Suppressor macrophage treated with lipopolysaccharide for 1 hour (primary cell): ENCODE measurements at regions not wholly inside any gene's neighbourhood (a gene's known extent, or its start where the extent isn't known, plus 50 kb on each side); places are given as distances from the start of the nearest gene placed in this dataset.
A peak's percentile ranks its signal among the peaks of the same experiment; 100 is the strongest.

Experiments used
- DNase-seq, 3 donors: peaks; one replicate each; pipeline ENCODE4 v3.0.0-alpha.2; 2020 to 2022

DNA sequence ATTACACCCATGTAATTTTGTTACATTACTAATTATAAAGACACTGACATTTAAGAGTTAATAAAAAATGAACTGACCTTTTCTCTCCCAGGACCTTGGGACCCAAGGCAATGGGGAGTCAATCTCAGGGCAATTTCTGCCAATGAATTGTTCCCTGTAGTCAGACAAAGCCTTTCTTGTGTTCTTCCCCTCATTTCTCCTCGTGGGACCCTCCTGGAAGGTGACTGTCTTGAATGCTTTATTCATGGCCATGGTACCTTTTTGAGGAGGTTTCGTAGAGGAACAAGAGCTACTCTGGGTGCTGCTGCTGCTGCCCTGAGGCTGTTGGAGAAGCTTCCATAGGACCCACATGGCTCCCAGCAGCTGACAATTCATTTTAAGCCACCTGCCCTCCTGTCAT is 190.3 kb downstream of the SNX18 start:
- DNase-seq: no peak

DNA sequence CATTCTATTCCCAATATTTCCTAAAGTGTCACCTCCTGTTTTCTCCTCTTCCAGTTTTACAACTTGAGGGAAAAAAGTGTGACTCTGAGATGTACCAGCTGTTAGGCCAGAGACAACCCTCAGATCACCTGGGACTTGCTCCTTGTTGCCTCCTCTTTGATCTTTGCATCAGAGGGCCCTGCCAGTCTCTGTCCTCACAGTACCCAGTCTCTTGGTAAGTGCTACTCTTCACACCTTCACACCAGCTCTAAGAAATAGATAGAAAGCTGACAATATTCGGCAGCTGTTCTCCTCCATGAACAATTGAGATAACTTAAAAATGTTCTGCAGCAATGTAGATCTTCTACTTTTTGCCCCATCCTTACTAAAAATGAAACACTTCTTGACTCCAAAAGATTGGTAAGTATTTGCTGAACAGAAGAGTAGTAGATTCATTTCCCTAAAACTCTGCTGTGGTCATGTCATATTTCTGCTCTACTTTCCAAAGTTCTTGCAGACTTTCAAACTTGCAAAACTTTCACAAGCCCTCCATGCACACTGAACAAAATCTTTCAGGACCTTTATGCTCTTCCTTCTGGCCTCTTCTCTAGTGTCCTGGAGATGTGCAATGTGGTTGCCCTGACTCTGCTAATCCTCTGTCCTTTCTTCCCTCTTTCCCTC is 188.6 kb downstream of the SNX18 start:
- peak in 1 of 3 donors; percentile 31 for DNase-seq

DNA sequence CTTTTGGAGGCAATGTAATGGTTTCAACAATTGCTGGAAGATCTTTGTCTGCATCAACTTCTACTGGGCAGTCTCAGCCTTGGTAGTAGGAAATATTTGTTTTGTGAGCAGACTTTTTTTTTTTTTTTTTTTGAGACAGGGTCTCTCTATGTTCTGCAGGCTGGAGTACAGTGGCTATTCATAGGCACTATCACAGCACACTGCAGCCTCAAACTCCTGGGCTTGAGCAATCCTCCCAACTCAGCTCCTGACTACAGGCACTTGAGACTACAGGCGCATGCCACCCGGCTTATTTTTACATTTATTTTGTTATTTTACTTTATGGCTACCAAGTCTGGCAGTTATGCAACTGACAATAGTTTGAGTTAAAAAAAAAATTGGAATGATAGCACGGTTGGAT is 187.3 kb downstream of the SNX18 start:
- no peak for DNase-seq

DNA sequence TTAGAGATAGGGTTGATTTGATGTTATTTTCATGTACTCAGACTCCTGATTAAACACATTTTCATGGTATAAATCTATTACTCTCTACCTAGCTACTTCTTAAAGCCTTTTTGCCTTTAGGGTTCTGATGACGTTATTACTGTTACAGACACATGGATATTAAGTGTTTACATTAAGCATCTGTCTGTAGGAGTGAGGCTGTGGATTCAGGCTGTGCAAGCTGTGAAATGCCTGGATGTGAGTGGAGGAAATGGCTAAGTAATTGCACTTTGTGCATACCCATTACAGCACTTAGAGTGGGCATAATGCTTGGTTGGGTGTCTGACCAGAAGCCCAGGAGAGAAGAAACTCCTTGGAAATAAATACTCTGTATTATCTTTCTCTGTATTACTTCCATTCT is 186.8 kb downstream of the SNX18 start:
- no peak for DNase-seq

DNA sequence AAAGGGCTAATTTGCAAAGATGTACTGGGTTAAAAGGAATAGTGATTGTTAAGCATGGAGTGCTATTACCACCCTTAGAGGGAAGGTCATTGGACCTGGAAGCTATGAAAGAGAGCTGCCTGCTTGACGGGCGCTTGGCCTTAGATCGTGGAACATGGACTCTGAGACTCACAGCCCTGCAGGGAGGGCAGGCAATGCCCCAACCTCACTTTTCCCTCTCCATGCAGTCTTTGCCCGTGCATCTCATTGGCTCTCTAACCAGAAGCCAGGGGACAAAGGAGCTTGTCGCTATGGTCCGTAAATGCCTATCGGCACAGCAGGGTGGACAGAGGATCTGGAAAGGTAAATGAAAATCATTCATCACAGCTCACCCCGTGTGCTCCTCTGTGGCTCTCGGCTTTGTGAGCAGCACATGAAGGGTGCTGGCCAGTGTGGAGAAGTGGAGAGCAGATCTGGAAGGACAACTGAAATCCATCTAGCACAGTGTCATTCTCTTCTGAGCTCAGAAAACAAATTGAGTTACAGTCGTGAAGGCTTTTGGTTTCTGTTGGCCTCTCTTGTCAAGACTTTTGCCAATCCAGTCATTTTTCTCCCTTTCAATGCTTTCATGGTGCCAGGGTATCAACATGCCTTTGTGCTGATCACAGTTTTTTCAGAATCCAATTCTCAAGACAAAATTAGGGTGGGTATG is 186.2 kb downstream of the SNX18 start:
- no peak for DNase-seq

DNA sequence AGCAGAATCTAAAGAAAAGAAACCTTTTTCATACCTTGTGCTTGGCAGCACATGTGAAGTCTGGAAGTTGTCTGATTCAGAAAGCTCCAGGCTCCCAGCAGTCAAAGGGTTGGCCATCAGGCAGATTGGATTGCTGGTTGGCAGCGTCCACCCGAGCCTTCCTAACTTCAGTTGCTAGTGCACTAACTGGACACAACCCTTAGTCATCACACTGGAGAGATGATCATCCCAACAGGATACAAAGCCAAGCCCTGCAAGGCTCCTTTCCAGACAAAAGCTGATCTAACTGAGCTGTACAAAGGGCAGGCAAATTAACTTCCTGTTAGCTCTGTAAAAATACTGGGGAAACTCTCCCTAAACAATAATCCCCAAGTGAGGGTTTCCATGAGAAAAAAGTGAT is 185.6 kb downstream of the SNX18 start:
- peak; percentile 59 to 75 (median 63) for DNase-seq

DNA sequence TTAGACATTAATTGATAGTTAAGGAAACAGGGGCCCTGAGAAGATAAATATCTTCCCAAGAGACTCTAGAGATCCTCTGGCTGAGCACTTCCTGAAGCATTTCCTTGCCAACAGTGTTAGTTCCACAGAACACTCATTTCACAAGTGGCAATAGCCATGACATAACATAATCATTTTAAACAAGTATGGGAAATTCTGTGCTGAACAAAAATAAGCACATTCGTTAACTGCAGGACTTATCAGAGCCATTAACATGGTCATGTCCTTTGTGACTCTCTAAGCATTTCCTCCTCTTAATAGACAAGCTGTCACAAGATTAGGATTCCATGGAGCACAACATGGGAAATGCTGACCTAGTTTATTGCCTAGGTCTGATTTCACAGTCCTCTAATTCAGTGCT is 184.9 kb downstream of the SNX18 start:
- peak in 2 of 3 donors; percentile 56 to 57 for DNase-seq

DNA sequence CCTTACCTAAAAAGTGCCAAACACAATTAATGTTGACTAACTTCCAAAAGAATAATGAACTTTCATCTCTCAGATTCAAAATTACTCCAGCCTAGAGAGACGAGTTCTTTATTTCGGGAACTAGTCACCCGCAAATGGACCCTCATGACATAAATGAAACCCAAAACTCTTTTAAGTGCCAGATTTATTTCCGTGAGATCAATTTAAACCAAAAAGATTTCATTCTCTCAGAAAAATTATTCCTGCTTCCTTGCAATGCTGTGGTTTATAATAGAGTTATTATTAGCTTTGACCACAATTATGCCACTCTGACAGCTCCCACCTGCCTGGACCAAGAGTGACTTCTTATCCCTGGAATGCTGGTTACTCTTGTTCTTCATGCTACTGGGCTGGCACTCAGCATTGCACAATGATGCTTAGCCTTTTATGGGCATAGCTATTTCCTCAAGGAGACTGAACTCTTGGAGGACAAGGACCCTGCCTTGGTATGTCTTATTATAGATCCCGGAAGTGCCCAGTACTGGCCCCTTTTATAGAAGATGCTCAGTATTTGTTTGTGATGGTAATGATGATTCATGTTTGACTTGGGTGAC is 183.5 kb downstream of the SNX18 start:
- peak in 1 of 3 donors; percentile 48 for DNase-seq

DNA sequence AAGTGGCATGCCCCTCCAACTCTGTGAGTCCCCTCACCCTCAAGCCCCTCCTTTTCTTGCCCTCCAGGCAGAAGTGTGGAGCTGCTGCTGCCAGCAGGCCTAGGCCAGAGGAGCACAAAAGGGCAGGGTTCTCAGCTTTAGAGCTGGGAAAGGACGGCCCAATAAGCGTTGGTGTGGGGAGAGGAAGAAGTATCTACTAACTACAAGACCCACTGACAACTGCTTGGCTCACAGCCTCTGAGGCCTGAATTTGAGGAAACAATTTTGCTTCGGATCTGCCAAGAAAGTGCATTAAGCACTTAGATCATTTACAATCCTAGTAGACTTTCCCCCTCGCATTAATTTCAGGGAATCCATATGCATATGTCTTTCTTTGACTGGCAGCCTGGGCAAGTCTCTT is 179.4 kb downstream of the SNX18 start:
- peak in 1 of 3 donors; percentile 26 for DNase-seq

DNA sequence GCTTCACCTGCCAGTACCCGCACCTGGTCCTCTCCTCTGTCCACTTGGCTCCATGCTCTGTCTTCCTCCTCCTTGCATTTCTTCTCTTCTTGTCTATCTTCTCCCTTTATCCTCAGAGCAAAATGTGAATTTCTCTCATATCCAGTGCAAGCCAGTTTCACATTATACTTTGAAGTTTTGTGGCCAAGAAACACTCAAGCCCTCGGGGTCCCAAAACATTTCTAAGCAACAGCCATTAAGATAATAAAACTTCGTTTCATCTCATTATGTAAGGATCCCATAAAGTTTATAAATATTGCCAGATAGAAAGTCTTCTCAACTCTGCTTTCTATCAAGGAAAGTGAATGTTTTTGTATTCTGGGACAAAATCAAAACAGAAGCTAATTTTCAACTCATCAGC is 178.8 kb downstream of the SNX18 start:
- no peak for DNase-seq

DNA sequence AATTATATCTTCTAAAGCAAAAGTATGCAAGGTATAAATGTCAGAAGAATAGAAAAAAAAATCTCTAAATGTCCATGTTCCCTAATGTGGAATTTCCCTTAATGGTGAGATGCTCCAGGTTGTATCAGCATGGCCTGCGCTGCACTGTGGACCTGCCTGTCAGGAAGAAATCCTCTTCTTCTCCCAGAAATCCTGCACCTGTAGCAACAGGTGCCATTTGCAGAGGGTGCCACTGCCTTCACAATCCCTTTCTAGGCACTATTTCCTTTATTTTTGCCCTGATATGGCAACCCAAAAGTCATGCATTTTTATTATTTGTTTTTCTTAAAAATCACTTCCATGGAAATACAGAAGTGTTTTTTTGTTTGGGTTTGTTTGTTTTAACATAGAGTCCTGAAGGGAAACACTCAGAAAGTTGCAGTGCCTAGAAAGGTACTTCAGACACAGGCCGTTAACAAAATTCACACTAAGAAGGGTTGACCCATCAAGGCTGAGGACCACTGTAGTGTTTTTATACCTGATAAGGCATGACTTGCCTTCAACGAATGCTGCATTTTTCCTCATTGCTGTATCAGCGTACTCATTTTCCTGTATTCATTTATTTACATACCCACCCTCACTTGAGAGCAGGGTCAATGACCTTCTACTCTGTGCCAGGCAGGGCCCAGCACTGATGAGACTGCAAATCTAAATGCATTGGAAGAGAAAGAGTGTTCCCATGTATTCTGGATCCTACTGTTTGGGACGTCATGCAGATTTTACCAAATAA is 177.8 kb downstream of the SNX18 start:
- DNase-seq: no peak

DNA sequence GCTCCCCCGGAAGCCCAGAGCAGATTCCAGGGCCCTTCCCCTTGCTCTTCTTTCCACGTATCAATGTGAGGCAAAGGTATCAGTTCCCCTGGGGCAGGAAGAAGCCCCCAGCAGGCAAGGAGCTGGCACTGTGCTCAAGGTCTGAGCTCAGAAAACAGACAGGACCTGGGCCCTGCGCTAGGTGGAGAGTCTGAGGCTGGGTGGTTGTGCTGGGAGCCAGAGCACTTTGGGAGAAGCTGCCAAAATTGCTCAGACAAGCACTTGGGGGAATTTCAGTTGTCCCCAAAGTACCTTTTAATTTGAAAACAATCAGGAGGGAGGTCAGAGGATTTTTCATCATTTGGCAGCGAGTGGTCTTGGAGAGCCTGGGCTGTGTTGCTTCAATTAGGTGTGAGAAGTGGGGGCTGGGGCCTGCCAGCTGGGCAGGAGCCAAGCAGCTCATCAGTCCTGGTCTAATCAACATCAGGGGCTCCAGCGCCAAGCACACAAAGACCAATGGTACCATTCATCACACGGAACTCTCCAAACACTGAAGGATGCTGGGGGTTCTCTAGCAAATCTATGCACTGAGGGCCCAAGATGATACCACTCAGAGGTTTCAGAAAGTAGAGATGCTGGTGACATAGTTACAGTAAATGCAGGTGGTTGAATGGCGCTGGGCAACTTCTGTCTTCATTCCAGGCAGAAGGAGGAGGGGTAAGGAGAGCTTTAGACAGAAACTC is 176.5 kb downstream of the SNX18 start:
- no peak for DNase-seq

DNA sequence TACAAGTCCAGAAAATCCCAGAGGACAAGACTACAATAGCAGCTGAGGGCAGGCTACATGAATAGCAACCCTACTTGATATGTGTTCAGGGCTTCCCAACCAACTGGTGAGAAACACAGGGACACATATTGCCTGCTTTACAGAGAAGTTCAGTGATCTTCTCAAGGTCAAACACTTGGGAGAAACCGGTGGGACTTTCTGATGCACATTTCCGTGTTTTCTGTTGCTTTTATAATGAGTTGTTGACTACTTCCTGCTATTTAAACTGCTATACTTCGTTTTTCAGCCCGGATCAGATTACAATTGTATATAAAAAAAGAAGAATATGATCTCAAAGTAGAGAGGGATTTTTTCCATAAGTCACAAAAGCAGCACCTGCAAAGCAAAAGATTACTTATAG is 175.1 kb downstream of the SNX18 start:
- no peak for DNase-seq

DNA sequence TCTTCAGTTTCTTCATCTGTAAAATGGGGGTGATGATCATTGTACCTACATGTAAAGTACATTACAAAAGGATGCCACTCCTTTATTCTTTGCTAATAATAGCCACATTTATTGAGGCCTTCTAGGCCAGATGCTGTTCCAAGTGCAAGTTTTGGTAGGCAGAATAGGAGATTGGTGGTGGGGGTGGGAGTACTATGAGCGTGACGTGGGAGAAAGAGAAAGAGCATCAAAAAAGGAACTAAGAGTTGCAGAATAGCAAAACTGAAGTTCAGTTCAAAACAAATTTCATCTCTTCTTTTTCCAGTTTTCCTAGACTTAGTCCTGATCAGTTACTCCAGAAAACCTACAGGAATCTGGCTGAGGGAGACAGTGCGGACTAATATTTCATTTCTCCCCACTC is 174.1 kb downstream of the SNX18 start:
- DNase-seq: peak; percentile 49 to 58 (median 53)

DNA sequence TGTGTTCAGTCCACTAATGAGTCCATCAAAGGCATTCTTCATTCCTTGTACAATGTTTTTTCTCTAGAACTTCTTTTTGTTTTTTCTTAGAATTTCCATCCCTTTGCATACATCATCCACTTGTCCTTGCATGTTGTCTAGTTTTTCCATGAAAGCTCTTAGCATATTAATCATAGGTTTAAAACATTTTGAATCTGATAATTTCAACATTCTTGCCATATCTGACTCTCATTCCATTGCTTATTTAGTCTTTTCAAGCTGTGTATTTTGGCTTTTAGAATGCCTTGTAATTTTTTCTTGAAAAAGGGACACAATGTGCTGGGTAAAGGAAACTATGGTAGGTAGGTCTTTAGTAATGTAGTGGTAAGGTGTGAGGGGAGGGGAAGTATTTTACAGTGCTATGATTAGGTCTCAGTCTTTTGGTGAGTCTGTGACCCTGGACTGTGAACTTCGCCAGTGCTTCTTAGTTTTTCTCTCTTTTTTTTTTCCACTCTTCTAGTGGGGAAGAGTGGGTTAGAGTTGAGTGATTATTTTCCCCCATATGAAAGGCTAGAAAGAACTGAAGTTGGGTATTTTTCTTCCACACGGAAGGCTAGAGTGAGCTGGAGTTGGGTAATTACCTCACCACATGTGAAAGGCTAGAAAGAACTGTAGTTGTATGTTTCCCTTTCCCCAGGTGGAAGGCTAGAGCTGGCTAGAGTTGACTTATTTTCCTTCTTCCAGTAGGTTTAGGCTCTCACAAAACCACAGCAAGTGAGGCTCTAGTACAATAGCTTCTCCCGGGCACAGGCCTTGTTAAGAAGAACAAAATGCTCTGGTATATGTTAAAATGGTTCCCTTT is 172.1 kb downstream of the SNX18 start:
- no peak for DNase-seq

DNA sequence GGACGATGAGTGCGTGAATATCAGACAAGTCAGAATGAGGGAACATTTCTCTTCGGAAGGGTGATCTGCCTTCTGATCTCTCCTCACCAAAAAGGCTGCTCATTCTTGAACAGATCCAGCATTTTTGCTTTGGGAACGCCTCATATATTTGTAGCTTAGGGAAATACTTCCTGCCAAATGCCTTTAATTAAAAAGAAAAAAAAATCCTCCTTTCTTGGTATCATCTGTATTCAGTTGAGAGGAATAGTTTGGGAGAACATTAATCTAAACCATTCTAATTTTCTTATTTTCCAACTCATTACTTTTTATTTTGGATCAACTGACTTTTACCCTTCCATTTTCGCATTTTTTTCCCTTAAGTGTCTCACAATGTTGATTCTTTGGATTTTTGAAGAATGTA is 163.4 kb downstream of the SNX18 start:
- no peak for DNase-seq

DNA sequence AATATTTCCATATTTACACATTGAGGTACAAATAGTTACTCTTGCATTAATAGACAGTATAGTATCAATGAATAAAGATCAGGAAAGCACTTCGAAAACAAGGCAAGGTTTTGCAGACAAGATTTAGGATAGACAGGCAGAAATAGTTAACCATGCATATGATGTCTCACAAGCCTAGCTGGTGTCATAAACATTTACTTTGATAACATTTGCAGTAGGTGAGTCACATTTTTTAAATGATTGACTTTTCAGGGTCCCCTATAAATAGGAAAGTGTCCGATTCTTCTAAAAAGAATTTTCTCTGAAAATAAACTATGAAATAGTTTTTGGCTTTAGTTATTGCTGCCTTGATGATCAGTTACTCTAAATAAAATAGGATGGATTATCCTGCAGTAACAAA is 162.1 kb downstream of the SNX18 start:
- no peak for DNase-seq

DNA sequence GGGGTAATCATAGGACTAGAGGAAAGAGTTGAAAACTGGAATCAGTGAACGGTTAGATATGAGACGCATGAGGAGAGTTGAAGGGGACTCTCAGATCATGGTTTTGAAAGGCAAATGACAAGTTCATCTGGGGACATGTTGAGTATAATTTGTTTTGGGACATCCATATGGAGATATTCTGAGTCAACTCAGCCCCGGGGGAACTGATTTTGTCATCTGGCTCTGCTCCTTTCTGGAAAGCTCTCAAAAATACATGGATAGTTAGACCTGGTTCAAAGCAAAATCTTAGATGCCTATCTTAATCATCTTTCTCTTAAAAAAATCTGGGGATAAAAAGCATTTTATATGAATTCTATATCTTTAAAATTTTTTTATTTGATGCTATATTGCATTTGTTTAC is 161.2 kb downstream of the SNX18 start:
- DNase-seq: no peak

DNA sequence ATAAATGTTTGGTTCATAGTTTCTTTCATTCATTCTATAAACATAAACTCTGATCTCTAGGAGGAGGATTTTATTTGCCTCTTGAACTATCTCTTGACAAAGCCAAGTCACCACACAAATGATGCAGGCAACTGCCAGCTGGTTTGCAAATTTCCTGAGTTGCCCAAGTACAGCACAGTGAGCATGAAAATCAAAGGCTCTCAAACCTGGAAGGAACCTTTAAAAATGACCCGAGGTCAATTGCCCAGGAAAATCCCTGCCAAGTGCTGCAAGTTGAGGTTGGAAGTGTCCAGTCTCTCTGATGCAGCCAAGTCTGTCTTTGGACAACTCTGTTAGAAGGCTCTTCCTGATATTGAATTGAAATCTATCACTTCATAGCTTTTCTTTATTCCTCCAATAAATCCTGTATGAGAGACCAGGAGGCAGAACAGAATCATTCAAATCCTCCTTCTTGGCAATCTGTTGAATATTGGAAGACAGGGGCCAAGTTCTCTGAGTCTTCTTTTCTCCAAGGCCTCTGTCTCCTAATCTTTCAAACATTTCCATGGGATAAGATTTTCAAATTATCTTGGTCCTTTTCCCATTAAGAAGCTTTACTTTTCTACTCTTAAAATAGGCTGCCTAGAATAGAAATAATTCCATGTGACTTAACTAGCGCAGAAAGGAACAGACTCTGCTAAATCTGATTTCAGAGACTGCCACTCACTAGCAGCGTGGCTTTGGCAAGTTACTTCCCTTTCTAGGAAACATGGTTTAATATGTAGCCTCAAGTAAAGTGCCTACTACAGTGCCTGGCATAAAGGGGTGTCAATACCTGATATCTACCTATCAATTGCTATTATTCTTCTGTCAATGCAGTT is 159.2 kb downstream of the SNX18 start:
- peak; percentile 72 to 84 (median 76) for DNase-seq

DNA sequence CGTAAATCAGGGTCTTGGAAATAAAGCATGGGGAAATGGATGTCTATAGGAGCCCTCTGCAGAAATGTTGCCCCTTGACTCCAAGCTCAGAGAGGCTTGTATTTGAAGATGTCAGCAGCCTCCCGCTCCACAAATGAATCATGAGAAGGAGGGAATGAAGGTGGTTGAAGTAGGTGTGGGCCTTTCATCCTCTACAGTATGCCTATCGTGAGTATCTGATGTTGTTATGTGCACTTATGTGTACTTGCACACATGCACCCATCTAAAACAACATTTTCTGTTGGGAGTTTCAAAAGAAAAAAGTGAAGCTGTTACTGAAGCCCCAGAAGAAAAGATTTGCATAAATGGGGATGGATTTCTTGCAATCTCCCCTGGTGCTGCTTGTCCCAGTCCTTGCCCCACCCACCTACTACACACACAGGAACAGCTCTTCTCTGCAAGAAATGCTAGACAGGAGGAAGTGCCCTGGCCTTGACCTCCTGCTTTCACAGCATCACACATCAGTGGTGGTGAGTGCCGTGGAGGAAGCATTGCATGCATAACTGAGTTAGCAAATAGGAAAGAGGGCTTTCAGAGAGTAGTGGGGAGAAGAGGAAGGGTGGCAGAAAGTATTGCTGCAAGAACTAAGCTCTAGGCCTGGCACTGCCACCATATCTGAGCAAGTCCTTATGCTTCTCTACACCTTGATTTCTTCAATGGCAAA is 156.1 kb downstream of the SNX18 start:
- DNase-seq: peak; percentile 84 to 95 (median 90)
